ENCODE measurements at regions not wholly inside any gene's neighbourhood (a gene's known extent, or its start where the extent isn't known, plus 50 kb on each side); places are given as distances from the start of the nearest gene placed in this dataset.

DNA sequence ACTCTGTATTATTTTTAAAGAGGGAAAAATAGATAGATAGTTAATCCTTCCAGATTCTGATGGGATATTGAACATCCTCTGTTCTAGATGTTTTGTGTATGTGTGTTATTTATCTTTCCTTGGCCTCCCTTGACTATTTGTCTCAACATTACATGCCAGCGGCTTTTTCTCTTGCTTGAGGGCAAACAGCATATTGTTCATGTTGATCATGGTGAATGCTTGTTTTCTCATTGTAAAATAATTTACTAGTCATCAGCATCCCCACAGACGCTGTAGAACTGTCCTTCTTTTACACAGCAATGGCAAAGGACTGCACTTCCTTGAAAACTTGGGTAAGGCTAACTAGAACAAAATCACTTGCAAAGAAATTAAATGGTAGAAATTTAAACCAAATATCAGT, 1376.4 kb upstream of the GOT2 start:
- Histone ChIP-seq H3K36me3 (ENCODE audit: insufficient read depth, low read length) (no peaks in the 10 kb centered on the region), H3K79me2 (replicated peaks; ENCODE audit: insufficient read depth, low read length) (no peaks in the 10 kb centered on the region), H3K4me3 (ENCODE audit: low read length) (no peak overlapping the region), H3K9me2 (ENCODE audit: insufficient read depth, low read length) (no peaks in the 10 kb centered on the region), H3K27ac (ENCODE audit: low read length) (no peak overlapping the region), H3F3A (ENCODE audit: insufficient read depth, low read length, poor library complexity, severe bottlenecking) (no peaks in the 10 kb centered on the region), H2AFZ (ENCODE audit: low read depth, low read length) (no peak overlapping the region), H3K9ac (ENCODE audit: low read length) (no peak overlapping the region), H3K9me3 (ENCODE audit: low read length) (no peaks in the 10 kb centered on the region), H3K27me3 (ENCODE audit: insufficient read depth, low read depth, low read length) (no peaks in the 10 kb centered on the region), H3K4me2 (ENCODE audit: low read length) (no peak overlapping the region), H4K20me1 (ENCODE audit: insufficient read depth) (no peaks in the 10 kb centered on the region)
- TF ChIP-seq TAF1 (IDR thresholded peaks at IDR 0.05; ENCODE audit: low read depth) (no peak), RAD21 (conservative IDR thresholded peaks at IDR 0.05) (no peak), EP300 (conservative IDR thresholded peaks at IDR 0.05; ENCODE audit: poor library complexity, severe bottlenecking) (no peak), EZH2 (IDR thresholded peaks at IDR 0.05; ENCODE audit: borderline replicate concordance, insufficient read depth, low read length, poor library complexity, severe bottlenecking) (no peak), POLR2AphosphoS5 (IDR thresholded peaks at IDR 0.05) (no peak), SMC3 (conservative IDR thresholded peaks at IDR 0.05; ENCODE audit: poor library complexity) (no peak), MXI1 (conservative IDR thresholded peaks at IDR 0.05; ENCODE audit: poor library complexity, severe bottlenecking) (no peak)
- TF ChIP-seq, protein P1, sequence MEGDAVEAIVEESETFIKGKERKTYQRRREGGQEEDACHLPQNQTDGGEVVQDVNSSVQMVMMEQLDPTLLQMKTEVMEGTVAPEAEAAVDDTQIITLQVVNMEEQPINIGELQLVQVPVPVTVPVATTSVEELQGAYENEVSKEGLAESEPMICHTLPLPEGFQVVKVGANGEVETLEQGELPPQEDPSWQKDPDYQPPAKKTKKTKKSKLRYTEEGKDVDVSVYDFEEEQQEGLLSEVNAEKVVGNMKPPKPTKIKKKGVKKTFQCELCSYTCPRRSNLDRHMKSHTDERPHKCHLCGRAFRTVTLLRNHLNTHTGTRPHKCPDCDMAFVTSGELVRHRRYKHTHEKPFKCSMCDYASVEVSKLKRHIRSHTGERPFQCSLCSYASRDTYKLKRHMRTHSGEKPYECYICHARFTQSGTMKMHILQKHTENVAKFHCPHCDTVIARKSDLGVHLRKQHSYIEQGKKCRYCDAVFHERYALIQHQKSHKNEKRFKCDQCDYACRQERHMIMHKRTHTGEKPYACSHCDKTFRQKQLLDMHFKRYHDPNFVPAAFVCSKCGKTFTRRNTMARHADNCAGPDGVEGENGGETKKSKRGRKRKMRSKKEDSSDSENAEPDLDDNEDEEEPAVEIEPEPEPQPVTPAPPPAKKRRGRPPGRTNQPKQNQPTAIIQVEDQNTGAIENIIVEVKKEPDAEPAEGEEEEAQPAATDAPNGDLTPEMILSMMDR (IDR thresholded peaks at IDR 0.05; ENCODE audit: poor library complexity, severe bottlenecking): no peak
- TF ChIP-seq, protein P2, sequence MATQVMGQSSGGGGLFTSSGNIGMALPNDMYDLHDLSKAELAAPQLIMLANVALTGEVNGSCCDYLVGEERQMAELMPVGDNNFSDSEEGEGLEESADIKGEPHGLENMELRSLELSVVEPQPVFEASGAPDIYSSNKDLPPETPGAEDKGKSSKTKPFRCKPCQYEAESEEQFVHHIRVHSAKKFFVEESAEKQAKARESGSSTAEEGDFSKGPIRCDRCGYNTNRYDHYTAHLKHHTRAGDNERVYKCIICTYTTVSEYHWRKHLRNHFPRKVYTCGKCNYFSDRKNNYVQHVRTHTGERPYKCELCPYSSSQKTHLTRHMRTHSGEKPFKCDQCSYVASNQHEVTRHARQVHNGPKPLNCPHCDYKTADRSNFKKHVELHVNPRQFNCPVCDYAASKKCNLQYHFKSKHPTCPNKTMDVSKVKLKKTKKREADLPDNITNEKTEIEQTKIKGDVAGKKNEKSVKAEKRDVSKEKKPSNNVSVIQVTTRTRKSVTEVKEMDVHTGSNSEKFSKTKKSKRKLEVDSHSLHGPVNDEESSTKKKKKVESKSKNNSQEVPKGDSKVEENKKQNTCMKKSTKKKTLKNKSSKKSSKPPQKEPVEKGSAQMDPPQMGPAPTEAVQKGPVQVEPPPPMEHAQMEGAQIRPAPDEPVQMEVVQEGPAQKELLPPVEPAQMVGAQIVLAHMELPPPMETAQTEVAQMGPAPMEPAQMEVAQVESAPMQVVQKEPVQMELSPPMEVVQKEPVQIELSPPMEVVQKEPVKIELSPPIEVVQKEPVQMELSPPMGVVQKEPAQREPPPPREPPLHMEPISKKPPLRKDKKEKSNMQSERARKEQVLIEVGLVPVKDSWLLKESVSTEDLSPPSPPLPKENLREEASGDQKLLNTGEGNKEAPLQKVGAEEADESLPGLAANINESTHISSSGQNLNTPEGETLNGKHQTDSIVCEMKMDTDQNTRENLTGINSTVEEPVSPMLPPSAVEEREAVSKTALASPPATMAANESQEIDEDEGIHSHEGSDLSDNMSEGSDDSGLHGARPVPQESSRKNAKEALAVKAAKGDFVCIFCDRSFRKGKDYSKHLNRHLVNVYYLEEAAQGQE (IDR thresholded peaks at IDR 0.05; ENCODE audit: borderline replicate concordance): no peak

DNA sequence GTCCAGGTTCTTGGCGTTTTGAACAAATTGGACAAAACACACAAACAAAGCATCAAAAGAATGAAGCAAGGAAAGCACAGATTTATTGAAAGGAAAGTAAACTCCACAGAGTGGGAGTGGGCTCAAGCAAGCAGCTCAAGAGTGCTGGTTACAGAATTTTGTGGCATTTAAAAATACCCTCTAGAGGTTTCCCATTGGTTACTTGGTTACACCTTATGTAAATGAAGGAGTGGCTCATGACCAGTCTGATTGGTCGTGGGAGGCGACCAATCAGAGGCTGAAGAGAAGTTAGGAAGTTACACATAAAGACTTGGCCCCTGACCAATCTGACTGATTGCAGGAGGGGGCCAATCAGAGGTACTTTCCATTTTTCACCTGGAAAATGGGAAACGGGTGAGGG, 1373.8 kb upstream of the GOT2 start:
- H3K27me3 ChIP-seq (ENCODE audit: insufficient read depth, low read depth, low read length): no peaks in the 10 kb centered on the region
- no peak overlapping the region for H3K4me3 ChIP-seq (ENCODE audit: low read length)
- H4K20me1 ChIP-seq (ENCODE audit: insufficient read depth): no peaks in the 10 kb centered on the region
- H3K4me2 ChIP-seq (ENCODE audit: low read length): no peak overlapping the region
- no peaks in the 10 kb centered on the region for H3K9me3 ChIP-seq (ENCODE audit: low read length)
- no peaks in the 10 kb centered on the region for H3K9me2 ChIP-seq (ENCODE audit: insufficient read depth, low read length)
- H3K79me2 ChIP-seq (replicated peaks; ENCODE audit: insufficient read depth, low read length): no peaks in the 10 kb centered on the region
- no peak overlapping the region for H2AFZ ChIP-seq (ENCODE audit: low read depth, low read length)
- no peak for TF ChIP-seq MXI1 (conservative IDR thresholded peaks at IDR 0.05; ENCODE audit: poor library complexity, severe bottlenecking)
- TF ChIP-seq, protein P2 (IDR thresholded peaks at IDR 0.05; ENCODE audit: borderline replicate concordance): no peak
- TF ChIP-seq POLR2AphosphoS5 (IDR thresholded peaks at IDR 0.05): no peak
- TF ChIP-seq SMC3 (conservative IDR thresholded peaks at IDR 0.05; ENCODE audit: poor library complexity): no peak
- TF ChIP-seq EP300 (conservative IDR thresholded peaks at IDR 0.05; ENCODE audit: poor library complexity, severe bottlenecking): no peak
- TF ChIP-seq EZH2 (IDR thresholded peaks at IDR 0.05; ENCODE audit: borderline replicate concordance, insufficient read depth, low read length, poor library complexity, severe bottlenecking): no peak
- TF ChIP-seq RAD21 (conservative IDR thresholded peaks at IDR 0.05): no peak
- no peak for TF ChIP-seq TAF1 (IDR thresholded peaks at IDR 0.05; ENCODE audit: low read depth)
- TF ChIP-seq, protein P1 (IDR thresholded peaks at IDR 0.05; ENCODE audit: poor library complexity, severe bottlenecking): no peak
- no peaks in the 10 kb centered on the region for H3F3A ChIP-seq (ENCODE audit: insufficient read depth, low read length, poor library complexity, severe bottlenecking)
- H3K27ac ChIP-seq (ENCODE audit: low read length): no peak overlapping the region
- H3K36me3 ChIP-seq (ENCODE audit: insufficient read depth, low read length): no peaks in the 10 kb centered on the region
- H3K9ac ChIP-seq (ENCODE audit: low read length): no peak overlapping the region

All from neural cell (in vitro differentiated cells).